ENCODE measurements at regions not wholly inside any gene's neighbourhood (a gene's known extent, or its start where the extent isn't known, plus 50 kb on each side); places are given as distances from the start of the nearest gene placed in this dataset.
"Not testable (repeated sequence)": the region's sequence is repeated elsewhere in the genome, so short reads cannot be mapped to it uniquely, and the experiment has no call there.

DNA sequence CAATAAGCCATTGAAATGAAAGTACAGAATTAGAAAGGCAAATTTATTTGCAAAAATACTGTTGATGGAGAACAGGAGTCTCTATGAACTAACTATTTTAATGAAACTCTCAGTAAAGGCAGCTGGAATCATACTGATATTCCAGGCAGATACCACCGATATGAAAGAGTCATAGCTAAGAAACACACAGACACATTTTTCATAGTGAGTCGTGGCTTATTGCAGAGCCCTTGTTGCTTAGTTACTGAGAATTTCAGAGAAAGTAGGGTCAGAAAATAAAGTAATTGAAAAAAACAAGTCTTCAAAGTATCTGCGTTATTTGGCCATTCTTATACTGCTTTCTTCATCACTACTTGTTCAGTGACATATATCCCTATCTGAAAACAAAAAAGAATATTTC lies 1890.9 kb downstream of the PCDH9 start:
- peak; percentile 11 for DNase-seq (ENCODE audit: low read depth, low spot score)

DNA sequence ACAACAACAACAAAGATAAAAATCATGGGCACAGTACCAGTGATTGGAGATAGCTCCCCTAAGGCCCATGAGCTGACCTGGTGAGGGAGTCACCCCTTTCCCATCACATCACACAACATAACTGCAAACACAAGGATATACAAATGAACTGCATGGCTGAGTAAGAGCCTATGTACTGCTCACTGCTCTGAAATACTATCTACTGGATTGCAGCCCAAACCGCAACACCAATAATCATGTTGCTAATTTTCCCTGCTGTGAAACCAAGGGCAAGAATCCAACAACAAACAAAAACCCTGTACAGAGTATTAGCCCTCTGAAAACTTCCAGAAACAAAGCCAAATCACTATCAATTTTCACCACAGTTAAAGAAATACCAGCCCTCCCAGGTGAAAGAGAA lies 1893.2 kb downstream of the PCDH9 start:
- H3K9me3 ChIP-seq (ENCODE audit: control insufficient read depth, insufficient read depth, low read length) = no peaks in the 10 kb centered on the region
- H3K4me3 ChIP-seq (ENCODE audit: low read depth, low read length) = no peak overlapping the region
- peak; percentile 32 for DNase-seq (ENCODE audit: low read depth, low spot score)
- no peaks in the 10 kb centered on the region for H3K27me3 ChIP-seq (ENCODE audit: control insufficient read depth, insufficient read depth, low read length)
- CTCF ChIA-PET = no interaction called here
- POLR2A ChIA-PET = no interaction called here
- H3K27ac ChIP-seq (ENCODE audit: low read depth, low read length) = no peak overlapping the region
- TF ChIP-seq, protein P1, sequence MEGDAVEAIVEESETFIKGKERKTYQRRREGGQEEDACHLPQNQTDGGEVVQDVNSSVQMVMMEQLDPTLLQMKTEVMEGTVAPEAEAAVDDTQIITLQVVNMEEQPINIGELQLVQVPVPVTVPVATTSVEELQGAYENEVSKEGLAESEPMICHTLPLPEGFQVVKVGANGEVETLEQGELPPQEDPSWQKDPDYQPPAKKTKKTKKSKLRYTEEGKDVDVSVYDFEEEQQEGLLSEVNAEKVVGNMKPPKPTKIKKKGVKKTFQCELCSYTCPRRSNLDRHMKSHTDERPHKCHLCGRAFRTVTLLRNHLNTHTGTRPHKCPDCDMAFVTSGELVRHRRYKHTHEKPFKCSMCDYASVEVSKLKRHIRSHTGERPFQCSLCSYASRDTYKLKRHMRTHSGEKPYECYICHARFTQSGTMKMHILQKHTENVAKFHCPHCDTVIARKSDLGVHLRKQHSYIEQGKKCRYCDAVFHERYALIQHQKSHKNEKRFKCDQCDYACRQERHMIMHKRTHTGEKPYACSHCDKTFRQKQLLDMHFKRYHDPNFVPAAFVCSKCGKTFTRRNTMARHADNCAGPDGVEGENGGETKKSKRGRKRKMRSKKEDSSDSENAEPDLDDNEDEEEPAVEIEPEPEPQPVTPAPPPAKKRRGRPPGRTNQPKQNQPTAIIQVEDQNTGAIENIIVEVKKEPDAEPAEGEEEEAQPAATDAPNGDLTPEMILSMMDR (IDR thresholded peaks at IDR 0.05; ENCODE audit: low read depth, low read length) = no peak

More for the DNA sequence above, 1890.9 kb downstream of the PCDH9 start:
- TF ChIP-seq, protein P1 (IDR thresholded peaks at IDR 0.05; ENCODE audit: low read depth, low read length) = no peak
- POLR2A ChIA-PET = no interaction called here
- no peak overlapping the region for H3K4me3 ChIP-seq (ENCODE audit: low read depth, low read length)
- H3K27me3 ChIP-seq (ENCODE audit: control insufficient read depth, insufficient read depth, low read length) = no peaks in the 10 kb centered on the region
- H3K27ac ChIP-seq (ENCODE audit: low read depth, low read length) = no peak overlapping the region
- CTCF ChIA-PET = no interaction called here
- no peaks in the 10 kb centered on the region for H3K9me3 ChIP-seq (ENCODE audit: control insufficient read depth, insufficient read depth, low read length)

DNA sequence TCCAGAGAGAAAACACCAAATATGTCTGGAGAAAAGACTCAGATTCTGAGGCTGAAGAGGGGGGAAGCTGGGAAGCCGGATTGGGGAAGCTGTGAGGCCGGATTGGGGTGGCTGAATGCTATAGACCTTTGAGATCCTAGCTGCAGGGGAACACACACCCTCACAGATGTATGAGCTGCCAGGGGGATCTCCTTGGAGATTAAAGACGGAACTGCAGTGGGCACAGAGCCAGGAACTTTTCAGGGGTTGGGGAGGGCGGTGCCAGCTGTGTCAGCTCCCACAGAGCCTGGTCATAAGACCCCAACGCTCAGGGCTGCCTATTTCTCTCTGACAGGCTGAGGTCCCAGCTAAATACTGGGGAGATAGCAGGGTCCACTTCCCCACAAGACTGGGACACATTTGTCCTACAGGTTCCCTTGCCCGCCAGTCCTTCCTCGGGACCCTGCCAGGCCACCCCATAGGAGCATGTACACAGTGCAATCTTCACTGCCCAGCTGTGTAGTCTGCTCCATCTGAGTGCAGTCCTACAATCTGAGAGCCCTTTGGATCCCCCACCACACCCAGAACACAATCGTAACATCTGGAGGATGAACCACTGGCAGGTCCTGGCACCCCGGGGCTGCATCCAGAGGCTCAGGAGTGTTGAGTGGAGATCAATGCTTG lies 1893.9 kb downstream of the PCDH9 start:
- TF ChIP-seq, protein P1 (IDR thresholded peaks at IDR 0.05; ENCODE audit: low read depth, low read length) = no peak
- no peaks in the 10 kb centered on the region for H3K27me3 ChIP-seq (ENCODE audit: control insufficient read depth, insufficient read depth, low read length)
- no peak overlapping the region for H3K4me3 ChIP-seq (ENCODE audit: low read depth, low read length)
- H3K27ac ChIP-seq (ENCODE audit: low read depth, low read length) = no peak overlapping the region
- POLR2A ChIA-PET = no interaction called here
- no peaks in the 10 kb centered on the region for H3K9me3 ChIP-seq (ENCODE audit: control insufficient read depth, insufficient read depth, low read length)
- CTCF ChIA-PET = no interaction called here
- no peak for DNase-seq (ENCODE audit: low read depth, low spot score)

DNA sequence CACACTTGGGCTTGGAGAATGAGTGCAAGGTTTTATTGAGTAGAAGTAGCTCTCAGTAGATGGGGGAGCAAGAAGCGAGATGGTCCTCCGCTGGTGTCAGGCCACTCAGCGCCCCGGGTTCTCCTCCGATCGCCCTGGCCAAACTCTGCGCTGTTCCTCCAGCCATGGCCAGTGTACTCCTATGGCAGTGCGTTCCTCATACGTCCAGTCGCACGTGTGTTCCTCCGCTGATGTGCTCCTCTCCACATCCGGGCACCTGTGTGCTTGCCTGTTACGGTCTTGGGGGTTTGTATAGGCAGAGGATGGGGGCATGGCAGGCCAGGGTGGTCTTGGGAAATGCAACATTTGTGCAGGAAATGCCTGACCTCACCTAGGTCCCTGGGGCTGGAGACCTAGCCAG lies 1899.4 kb downstream of the PCDH9 start:
- H3K9me3 ChIP-seq (ENCODE audit: control insufficient read depth, insufficient read depth, low read length) = no peaks in the 10 kb centered on the region
- ChIA-PET POLR2A (no interaction called here), CTCF (no interaction called here)
- TF ChIP-seq, protein P1 (IDR thresholded peaks at IDR 0.05; ENCODE audit: low read depth, low read length) = no peak
- no peak overlapping the region for H3K27ac ChIP-seq (ENCODE audit: low read depth, low read length)
- DNase-seq (ENCODE audit: low read depth, low spot score) = no peak
- no peak overlapping the region for H3K4me3 ChIP-seq (ENCODE audit: low read depth, low read length)
- no peaks in the 10 kb centered on the region for H3K27me3 ChIP-seq (ENCODE audit: control insufficient read depth, insufficient read depth, low read length)

DNA sequence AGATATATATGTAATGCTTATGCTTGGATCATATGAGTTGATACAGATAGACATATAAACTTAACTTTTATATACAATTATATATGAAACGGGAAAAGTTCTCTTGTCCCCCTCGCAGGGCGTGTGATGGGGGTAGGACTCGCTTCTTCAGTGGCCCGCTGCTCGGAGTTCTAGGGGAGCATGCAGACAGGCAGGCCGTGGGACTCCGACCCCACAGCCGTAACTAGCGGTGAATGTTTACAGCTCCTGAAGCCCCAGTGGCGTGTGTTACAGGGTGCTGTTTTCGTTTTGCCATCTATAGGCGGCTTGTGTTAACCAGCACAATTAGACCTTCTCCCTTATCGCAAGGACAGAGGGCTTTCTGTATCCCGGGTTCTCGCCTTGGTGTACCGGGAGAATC lies 1899.8 kb downstream of the PCDH9 start:
- H3K4me3 ChIP-seq (ENCODE audit: low read depth, low read length) = no peak overlapping the region
- no peaks in the 10 kb centered on the region for H3K9me3 ChIP-seq (ENCODE audit: control insufficient read depth, insufficient read depth, low read length)
- ChIA-PET CTCF (no interaction called here), POLR2A (no interaction called here)
- no peak for DNase-seq (ENCODE audit: low read depth, low spot score)
- no peaks in the 10 kb centered on the region for H3K27me3 ChIP-seq (ENCODE audit: control insufficient read depth, insufficient read depth, low read length)
- TF ChIP-seq, protein P1 (IDR thresholded peaks at IDR 0.05; ENCODE audit: low read depth, low read length) = no peak
- no peak overlapping the region for H3K27ac ChIP-seq (ENCODE audit: low read depth, low read length)

DNA sequence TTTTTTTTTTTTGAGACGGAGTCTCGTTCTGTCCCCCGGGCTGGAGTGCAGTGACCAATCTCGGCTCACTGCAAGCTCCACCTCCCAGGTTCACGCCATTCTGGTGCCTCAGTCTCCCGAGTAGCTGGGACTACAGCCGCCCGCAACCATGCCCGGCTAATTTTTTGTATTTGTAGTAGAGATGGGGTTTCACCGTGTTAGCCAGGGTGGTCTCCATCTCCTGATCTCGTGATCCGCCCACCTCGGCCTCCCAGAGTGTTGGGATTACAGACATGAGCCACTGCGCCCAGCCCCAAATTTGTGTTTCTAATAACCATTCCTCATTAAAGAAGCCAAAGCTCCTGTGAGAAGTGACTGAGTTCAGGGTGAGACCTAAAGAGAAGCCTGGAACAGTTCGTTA lies 1906.9 kb downstream of the PCDH9 start:
- H3K27ac ChIP-seq (ENCODE audit: low read depth, low read length); POLR2A ChIA-PET; H3K9me3 ChIP-seq (ENCODE audit: control insufficient read depth, insufficient read depth, low read length); CTCF ChIA-PET; H3K27me3 ChIP-seq (ENCODE audit: control insufficient read depth, insufficient read depth, low read length); H3K4me3 ChIP-seq (ENCODE audit: low read depth, low read length); DNase-seq (ENCODE audit: low read depth, low spot score): not testable (repeated sequence)

DNA sequence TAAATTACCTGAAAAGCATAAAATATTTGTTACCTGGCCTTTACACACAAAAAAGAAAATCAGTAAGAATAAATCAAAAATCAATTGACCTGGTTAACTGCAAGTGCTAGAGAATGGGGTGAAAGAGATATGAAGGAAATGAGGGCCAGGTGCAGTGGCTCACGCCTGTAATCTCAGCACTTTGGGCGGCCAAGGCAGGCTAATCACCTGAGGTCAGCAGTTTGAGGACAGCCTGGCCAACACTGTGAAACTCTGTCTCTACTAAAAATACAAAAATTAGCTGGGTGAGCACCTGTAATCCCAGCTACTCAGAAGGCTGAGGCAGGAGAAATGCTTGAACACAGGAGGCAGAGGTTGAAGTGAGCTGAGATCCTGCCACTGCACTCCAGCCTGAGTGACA lies 1908.7 kb downstream of the PCDH9 start:
- DNase-seq (ENCODE audit: low read depth, low spot score); H3K9me3 ChIP-seq (ENCODE audit: control insufficient read depth, insufficient read depth, low read length); POLR2A ChIA-PET; H3K4me3 ChIP-seq (ENCODE audit: low read depth, low read length); CTCF ChIA-PET; H3K27me3 ChIP-seq (ENCODE audit: control insufficient read depth, insufficient read depth, low read length); H3K27ac ChIP-seq (ENCODE audit: low read depth, low read length): not testable (repeated sequence)

Data from AG04450 (cell line).